ENCODE measurements at regions not wholly inside any gene's neighbourhood (a gene's known extent, or its start where the extent isn't known, plus 50 kb on each side); places are given as distances from the start of the nearest gene placed in this dataset.

DNA sequence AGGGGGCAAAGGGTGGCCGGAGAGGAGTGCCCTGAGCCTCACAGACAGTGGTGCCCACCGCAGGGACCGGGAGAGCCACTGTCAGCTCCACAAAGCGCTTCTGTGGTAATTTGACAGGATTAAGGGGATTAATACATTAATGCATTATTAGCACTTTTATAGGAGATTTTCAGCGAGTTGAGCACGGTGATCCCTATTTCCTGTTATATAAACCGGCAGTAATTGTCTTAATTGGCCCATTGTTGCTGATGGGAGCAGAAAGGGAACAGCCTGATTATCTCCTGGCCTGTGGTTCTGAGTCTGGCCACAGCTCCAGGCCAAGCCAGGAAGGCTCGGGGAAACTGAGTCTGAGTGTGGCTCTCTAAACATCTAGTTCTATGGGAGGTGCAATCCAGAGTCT is 423.6 kb downstream of the CDK5RAP2 start:
- ATAC-seq (no peak), DNase-seq (ENCODE audit: low spot score) (no peak)
- H3K27ac Mint-ChIP-seq: no peak overlapping the region
- H3K4me3 Mint-ChIP-seq: no peak overlapping the region
- POLR2A ChIA-PET: no interaction called here
- H3K36me3 Mint-ChIP-seq: peaks cover 3% of the 10 kb centered on the region; the same call in 1 of the 2 replicates
- H3K9me3 Mint-ChIP-seq: peaks cover 9% of the 10 kb centered on the region
- TF ChIP-seq ZNF121 (CRISPR knock-in tag; IDR thresholded peaks at IDR 0.05) (no peak), RELA (CRISPR knock-in tag; IDR thresholded peaks at IDR 0.05; ENCODE audit: borderline replicate concordance) (no peak), TEAD1 (CRISPR knock-in tag; IDR thresholded peaks at IDR 0.05) (no peak), NFE2L1 (CRISPR knock-in tag; IDR thresholded peaks at IDR 0.05) (no peak), GTF2I (CRISPR knock-in tag; conservative IDR thresholded peaks at IDR 0.05) (no peak), FOXP1 (CRISPR knock-in tag; IDR thresholded peaks at IDR 0.05; ENCODE audit: borderline replicate concordance) (no peak)
- TF ChIP-seq, protein P1, sequence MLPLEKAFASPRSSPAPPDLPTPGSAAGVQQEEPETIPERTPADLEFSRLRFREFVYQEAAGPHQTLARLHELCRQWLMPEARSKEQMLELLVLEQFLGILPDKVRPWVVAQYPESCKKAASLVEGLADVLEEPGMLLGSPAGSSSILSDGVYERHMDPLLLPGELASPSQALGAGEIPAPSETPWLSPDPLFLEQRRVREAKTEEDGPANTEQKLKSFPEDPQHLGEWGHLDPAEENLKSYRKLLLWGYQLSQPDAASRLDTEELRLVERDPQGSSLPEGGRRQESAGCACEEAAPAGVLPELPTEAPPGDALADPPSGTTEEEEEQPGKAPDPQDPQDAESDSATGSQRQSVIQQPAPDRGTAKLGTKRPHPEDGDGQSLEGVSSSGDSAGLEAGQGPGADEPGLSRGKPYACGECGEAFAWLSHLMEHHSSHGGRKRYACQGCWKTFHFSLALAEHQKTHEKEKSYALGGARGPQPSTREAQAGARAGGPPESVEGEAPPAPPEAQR (CRISPR knock-in tag; IDR thresholded peaks at IDR 0.05): no peak
- TF ChIP-seq, protein P2, sequence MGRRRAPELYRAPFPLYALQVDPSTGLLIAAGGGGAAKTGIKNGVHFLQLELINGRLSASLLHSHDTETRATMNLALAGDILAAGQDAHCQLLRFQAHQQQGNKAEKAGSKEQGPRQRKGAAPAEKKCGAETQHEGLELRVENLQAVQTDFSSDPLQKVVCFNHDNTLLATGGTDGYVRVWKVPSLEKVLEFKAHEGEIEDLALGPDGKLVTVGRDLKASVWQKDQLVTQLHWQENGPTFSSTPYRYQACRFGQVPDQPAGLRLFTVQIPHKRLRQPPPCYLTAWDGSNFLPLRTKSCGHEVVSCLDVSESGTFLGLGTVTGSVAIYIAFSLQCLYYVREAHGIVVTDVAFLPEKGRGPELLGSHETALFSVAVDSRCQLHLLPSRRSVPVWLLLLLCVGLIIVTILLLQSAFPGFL (CRISPR knock-in tag; IDR thresholded peaks at IDR 0.05; ENCODE audit: borderline replicate concordance): no peak
- TF ChIP-seq, protein P3, sequence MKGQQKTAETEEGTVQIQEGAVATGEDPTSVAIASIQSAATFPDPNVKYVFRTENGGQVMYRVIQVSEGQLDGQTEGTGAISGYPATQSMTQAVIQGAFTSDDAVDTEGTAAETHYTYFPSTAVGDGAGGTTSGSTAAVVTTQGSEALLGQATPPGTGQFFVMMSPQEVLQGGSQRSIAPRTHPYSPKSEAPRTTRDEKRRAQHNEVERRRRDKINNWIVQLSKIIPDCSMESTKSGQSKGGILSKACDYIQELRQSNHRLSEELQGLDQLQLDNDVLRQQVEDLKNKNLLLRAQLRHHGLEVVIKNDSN (CRISPR knock-in tag; IDR thresholded peaks at IDR 0.05): no peak
- H3K4me1 Mint-ChIP-seq: peaks cover 7% of the 10 kb centered on the region; the same call in 1 of the 2 replicates
- CTCF ChIA-PET: no interaction called here
- peaks cover 5% of the 10 kb centered on the region for H3K27me3 Mint-ChIP-seq (ENCODE audit: low read depth)

DNA sequence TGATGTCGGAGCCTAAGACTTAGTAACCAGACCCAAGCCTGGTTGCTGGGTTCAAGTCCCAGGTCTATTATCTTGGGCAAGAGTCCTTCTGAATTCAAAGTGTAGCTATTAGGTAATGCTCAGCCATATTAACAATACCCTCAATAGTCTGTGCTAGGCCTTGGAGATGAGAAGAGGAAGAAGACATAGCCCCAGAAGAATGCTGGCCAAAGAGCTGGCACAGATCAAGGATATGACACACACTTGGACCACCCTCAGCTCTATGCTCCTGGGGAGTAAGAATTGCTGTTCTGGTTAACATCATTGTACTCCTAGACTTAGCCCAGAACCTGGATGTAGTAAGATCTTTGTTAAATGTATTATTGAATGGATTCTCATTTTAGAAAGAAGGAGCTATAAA is 426.7 kb downstream of the CDK5RAP2 start:
- H3K9me3 Mint-ChIP-seq: peaks cover 5% of the 10 kb centered on the region; the same call in 1 of the 2 replicates
- ChIA-PET CTCF (interaction anchor here (1.7 kb wide), 1 partner anchor 172 kb away, joined by 6 read pairs; no protein-coding TSS in a partner anchor), POLR2A (no interaction called here)
- H3K27me3 Mint-ChIP-seq (ENCODE audit: low read depth): peaks cover 5% of the 10 kb centered on the region
- no peak for DNase-seq (ENCODE audit: low spot score)
- peaks cover 5% of the 10 kb centered on the region; the same call in 1 of the 2 replicates for H3K4me1 Mint-ChIP-seq
- no peak for ATAC-seq
- no peak overlapping the region for H3K27ac Mint-ChIP-seq
- no peaks in the 10 kb centered on the region for H3K36me3 Mint-ChIP-seq
- H3K4me3 Mint-ChIP-seq: no peak overlapping the region
- TF ChIP-seq NFE2L1 (CRISPR knock-in tag; IDR thresholded peaks at IDR 0.05) (no peak), FOXP1 (CRISPR knock-in tag; IDR thresholded peaks at IDR 0.05; ENCODE audit: borderline replicate concordance) (no peak), GTF2I (CRISPR knock-in tag; conservative IDR thresholded peaks at IDR 0.05) (no peak), TCF7 (CRISPR knock-in tag; IDR thresholded peaks at IDR 0.05; ENCODE audit: low read depth) (no peak), JAZF1 (CRISPR knock-in tag; IDR thresholded peaks at IDR 0.05) (no peak), FOXK1 (CRISPR knock-in tag; IDR thresholded peaks at IDR 0.05) (no peak), ZNF121 (CRISPR knock-in tag; IDR thresholded peaks at IDR 0.05) (no peak), EMX1 (CRISPR knock-in tag; IDR thresholded peaks at IDR 0.05) (no peak)
- TF ChIP-seq, protein P4, sequence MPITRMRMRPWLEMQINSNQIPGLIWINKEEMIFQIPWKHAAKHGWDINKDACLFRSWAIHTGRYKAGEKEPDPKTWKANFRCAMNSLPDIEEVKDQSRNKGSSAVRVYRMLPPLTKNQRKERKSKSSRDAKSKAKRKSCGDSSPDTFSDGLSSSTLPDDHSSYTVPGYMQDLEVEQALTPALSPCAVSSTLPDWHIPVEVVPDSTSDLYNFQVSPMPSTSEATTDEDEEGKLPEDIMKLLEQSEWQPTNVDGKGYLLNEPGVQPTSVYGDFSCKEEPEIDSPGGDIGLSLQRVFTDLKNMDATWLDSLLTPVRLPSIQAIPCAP (CRISPR knock-in tag; IDR thresholded peaks at IDR 0.05): no peak
- TF ChIP-seq, protein P5, sequence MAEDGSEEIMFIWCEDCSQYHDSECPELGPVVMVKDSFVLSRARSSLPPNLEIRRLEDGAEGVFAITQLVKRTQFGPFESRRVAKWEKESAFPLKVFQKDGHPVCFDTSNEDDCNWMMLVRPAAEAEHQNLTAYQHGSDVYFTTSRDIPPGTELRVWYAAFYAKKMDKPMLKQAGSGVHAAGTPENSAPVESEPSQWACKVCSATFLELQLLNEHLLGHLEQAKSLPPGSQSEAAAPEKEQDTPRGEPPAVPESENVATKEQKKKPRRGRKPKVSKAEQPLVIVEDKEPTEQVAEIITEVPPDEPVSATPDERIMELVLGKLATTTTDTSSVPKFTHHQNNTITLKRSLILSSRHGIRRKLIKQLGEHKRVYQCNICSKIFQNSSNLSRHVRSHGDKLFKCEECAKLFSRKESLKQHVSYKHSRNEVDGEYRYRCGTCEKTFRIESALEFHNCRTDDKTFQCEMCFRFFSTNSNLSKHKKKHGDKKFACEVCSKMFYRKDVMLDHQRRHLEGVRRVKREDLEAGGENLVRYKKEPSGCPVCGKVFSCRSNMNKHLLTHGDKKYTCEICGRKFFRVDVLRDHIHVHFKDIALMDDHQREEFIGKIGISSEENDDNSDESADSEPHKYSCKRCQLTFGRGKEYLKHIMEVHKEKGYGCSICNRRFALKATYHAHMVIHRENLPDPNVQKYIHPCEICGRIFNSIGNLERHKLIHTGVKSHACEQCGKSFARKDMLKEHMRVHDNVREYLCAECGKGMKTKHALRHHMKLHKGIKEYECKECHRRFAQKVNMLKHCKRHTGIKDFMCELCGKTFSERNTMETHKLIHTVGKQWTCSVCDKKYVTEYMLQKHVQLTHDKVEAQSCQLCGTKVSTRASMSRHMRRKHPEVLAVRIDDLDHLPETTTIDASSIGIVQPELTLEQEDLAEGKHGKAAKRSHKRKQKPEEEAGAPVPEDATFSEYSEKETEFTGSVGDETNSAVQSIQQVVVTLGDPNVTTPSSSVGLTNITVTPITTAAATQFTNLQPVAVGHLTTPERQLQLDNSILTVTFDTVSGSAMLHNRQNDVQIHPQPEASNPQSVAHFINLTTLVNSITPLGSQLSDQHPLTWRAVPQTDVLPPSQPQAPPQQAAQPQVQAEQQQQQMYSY (CRISPR knock-in tag; IDR thresholded peaks at IDR 0.05): no peak
- TF ChIP-seq, protein P3 (CRISPR knock-in tag; IDR thresholded peaks at IDR 0.05): no peak
- TF ChIP-seq, protein P6, sequence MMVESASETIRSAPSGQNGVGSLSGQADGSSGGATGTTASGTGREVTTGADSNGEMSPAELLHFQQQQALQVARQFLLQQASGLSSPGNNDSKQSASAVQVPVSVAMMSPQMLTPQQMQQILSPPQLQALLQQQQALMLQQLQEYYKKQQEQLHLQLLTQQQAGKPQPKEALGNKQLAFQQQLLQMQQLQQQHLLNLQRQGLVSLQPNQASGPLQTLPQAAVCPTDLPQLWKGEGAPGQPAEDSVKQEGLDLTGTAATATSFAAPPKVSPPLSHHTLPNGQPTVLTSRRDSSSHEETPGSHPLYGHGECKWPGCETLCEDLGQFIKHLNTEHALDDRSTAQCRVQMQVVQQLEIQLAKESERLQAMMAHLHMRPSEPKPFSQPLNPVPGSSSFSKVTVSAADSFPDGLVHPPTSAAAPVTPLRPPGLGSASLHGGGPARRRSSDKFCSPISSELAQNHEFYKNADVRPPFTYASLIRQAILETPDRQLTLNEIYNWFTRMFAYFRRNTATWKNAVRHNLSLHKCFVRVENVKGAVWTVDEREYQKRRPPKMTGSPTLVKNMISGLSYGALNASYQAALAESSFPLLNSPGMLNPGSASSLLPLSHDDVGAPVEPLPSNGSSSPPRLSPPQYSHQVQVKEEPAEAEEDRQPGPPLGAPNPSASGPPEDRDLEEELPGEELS (CRISPR knock-in tag; IDR thresholded peaks at IDR 0.05): no peak
- TF ChIP-seq, protein P7, sequence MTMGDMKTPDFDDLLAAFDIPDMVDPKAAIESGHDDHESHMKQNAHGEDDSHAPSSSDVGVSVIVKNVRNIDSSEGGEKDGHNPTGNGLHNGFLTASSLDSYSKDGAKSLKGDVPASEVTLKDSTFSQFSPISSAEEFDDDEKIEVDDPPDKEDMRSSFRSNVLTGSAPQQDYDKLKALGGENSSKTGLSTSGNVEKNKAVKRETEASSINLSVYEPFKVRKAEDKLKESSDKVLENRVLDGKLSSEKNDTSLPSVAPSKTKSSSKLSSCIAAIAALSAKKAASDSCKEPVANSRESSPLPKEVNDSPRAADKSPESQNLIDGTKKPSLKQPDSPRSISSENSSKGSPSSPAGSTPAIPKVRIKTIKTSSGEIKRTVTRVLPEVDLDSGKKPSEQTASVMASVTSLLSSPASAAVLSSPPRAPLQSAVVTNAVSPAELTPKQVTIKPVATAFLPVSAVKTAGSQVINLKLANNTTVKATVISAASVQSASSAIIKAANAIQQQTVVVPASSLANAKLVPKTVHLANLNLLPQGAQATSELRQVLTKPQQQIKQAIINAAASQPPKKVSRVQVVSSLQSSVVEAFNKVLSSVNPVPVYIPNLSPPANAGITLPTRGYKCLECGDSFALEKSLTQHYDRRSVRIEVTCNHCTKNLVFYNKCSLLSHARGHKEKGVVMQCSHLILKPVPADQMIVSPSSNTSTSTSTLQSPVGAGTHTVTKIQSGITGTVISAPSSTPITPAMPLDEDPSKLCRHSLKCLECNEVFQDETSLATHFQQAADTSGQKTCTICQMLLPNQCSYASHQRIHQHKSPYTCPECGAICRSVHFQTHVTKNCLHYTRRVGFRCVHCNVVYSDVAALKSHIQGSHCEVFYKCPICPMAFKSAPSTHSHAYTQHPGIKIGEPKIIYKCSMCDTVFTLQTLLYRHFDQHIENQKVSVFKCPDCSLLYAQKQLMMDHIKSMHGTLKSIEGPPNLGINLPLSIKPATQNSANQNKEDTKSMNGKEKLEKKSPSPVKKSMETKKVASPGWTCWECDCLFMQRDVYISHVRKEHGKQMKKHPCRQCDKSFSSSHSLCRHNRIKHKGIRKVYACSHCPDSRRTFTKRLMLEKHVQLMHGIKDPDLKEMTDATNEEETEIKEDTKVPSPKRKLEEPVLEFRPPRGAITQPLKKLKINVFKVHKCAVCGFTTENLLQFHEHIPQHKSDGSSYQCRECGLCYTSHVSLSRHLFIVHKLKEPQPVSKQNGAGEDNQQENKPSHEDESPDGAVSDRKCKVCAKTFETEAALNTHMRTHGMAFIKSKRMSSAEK (CRISPR knock-in tag; IDR thresholded peaks at IDR 0.05; ENCODE audit: borderline replicate concordance): no peak
- TF ChIP-seq, protein P1 (CRISPR knock-in tag; IDR thresholded peaks at IDR 0.05): no peak
